Gastroesophageal sphincter (tissue), 4 donors: ENCODE measurements at regions not wholly inside any gene's neighbourhood (a gene's known extent, or its start where the extent isn't known, plus 50 kb on each side); places are given as distances from the start of the nearest gene placed in this dataset.

ENCODE experiments used
- ATAC-seq: fragments of 150-250 bp; one replicate; pipeline ENCODE4 v1.9.1; 2016; ENCODE audit warnings: mild to moderate bottlenecking, moderate library complexity
- H3K27ac ChIP-seq, 4 donors: fragments of 200-600 bp; sonication (generic) in 3 of 4; 1 replicate in 3 of 4; 2 replicates in 1 of 4; pipeline ENCODE4 v1.5.1; 2016 to 2019
- H3K27me3 ChIP-seq: fragments of 200-600 bp; sonication (generic); one replicate; pipeline ENCODE4 v1.5.1; 2019
- H3K36me3 ChIP-seq, 2 donors: fragments of 200-600 bp; sonication (generic); one replicate each; pipeline ENCODE4 v1.5.1; 2019; ENCODE audit warnings: control low read depth in 1 of 2
- H3K4me1 ChIP-seq, 3 donors: fragments of 200-600 bp; sonication (generic); 1 replicate in 2 of 3; 2 replicates in 1 of 3; pipeline ENCODE4 v1.5.1; 2016 to 2019; ENCODE audit warnings: control low read depth in 2 of 3
- H3K4me3 ChIP-seq, 2 donors: fragments of 200-600 bp; sonication (generic); one replicate each; pipeline ENCODE4 v1.5.1; 2019; ENCODE audit warnings: mild to moderate bottlenecking in 1 of 2, moderate library complexity in 1 of 2
- H3K9me3 ChIP-seq, 3 donors: fragments of 200-600 bp; sonication (generic); one replicate each; pipeline ENCODE4 v1.5.1; 2017 to 2019; ENCODE audit warnings: control low read depth in 2 of 3
- EP300 ChIP-seq: sonication (generic); formaldehyde crosslinking; IDR thresholded peaks from one replicate; pipeline ENCODE4 v1.6.1; 2017; ENCODE audit warnings: antibody characterized with exemption, mild to moderate bottlenecking
- POLR2A ChIP-seq, 2 donors: fragments of 450-650 bp; IDR thresholded peaks; one replicate each; pipeline ENCODE4 v1.6.1; 2017; ENCODE audit warnings: antibody characterized with exemption in 2 of 2, mild to moderate bottlenecking in 2 of 2, moderate library complexity in 1 of 2
- POLR2AphosphoS5 ChIP-seq: sonication (generic); formaldehyde crosslinking; IDR thresholded peaks from one replicate; pipeline ENCODE4 v1.6.1; 2017; ENCODE audit warnings: antibody characterized with exemption
- WGBS, 2 donors: methylation state at CpG; one replicate each; pipeline ENCODE4 v1.1.5; 2018; ENCODE audit warnings: low coverage in 1 of 2; 5-methylcytosine and 5-hydroxymethylcytosine counted together
- TF ChIP-seq, protein P1 (sequence below), 4 experiments: fragments of 200-600 bp in 2 of 4; fragments of 450-650 bp in 2 of 4; sonication (generic) in 1 of 4; IDR thresholded peaks; one replicate each; pipeline ENCODE4 v1.5.1; 2017 to 2019; ENCODE audit warnings: antibody characterized with exemption in 4 of 4, mild to moderate bottlenecking in 2 of 4, moderate library complexity in 2 of 4

GRCh38 chr16:22728167-22728836, 85.7 kb upstream of the HS3ST2 start:
- Histone ChIP-seq H3K4me1 (peaks cover 0 to 19% (median 2%) of the 10 kb centered on the region in 3 donors), H3K9me3 (no peaks in the 10 kb centered on the region), H3K27me3 (peaks cover under 1% of the 10 kb centered on the region), H3K27ac (peak overlapping the region in 1 of 4 donors; percentile 25), H3K36me3 (no peaks in the 10 kb centered on the region), H3K4me3 (no peak overlapping the region)
- WGBS, 2 donors = 19 to 20% methylated on average over 4 of the region's 4 CpGs
- TF ChIP-seq POLR2AphosphoS5 = peak; percentile 70
- TF ChIP-seq, protein P1, sequence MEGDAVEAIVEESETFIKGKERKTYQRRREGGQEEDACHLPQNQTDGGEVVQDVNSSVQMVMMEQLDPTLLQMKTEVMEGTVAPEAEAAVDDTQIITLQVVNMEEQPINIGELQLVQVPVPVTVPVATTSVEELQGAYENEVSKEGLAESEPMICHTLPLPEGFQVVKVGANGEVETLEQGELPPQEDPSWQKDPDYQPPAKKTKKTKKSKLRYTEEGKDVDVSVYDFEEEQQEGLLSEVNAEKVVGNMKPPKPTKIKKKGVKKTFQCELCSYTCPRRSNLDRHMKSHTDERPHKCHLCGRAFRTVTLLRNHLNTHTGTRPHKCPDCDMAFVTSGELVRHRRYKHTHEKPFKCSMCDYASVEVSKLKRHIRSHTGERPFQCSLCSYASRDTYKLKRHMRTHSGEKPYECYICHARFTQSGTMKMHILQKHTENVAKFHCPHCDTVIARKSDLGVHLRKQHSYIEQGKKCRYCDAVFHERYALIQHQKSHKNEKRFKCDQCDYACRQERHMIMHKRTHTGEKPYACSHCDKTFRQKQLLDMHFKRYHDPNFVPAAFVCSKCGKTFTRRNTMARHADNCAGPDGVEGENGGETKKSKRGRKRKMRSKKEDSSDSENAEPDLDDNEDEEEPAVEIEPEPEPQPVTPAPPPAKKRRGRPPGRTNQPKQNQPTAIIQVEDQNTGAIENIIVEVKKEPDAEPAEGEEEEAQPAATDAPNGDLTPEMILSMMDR (IDR thresholded peaks at IDR 0.05) = no peak
- ATAC-seq = no peak

GRCh38 chr16:22732400-22732799, 81.6 kb upstream of the HS3ST2 start:
- Histone ChIP-seq H3K27ac (no peak overlapping the region), H3K36me3 (no peaks in the 10 kb centered on the region), H3K4me1 (peaks cover 0 to 25% (median 2%) of the 10 kb centered on the region in 3 donors), H3K4me3 (no peak overlapping the region), H3K27me3 (no peaks in the 10 kb centered on the region), H3K9me3 (no peaks in the 10 kb centered on the region)
- 58 to 59% methylated on average over 2 of the region's 2 CpGs for WGBS, 2 donors
- ATAC-seq = no peak
- TF ChIP-seq EP300 = no peak
- TF ChIP-seq POLR2A (IDR thresholded peaks at IDR 0.05) = no peak
- TF ChIP-seq, protein P1 (IDR thresholded peaks at IDR 0.05) = no peak
- no peak for TF ChIP-seq POLR2AphosphoS5

GRCh38 chr16:22732959-22733358, 81.0 kb upstream of the HS3ST2 start:
- TF ChIP-seq POLR2AphosphoS5 (no peak), POLR2A (IDR thresholded peaks at IDR 0.05) (no peak)
- TF ChIP-seq, protein P1 (IDR thresholded peaks at IDR 0.05) = no peak
- no peak for ATAC-seq
- no peaks in the 10 kb centered on the region for H3K9me3 ChIP-seq
- peaks cover 0 to 19% (median 0%) of the 10 kb centered on the region in 3 donors for H3K4me1 ChIP-seq
- no peaks in the 10 kb centered on the region for H3K27me3 ChIP-seq
- 81 to 87% methylated on average over 2 to 3 of the region's 4 CpGs for WGBS, 2 donors
- H3K36me3 ChIP-seq = no peaks in the 10 kb centered on the region
- no peak overlapping the region for H3K4me3 ChIP-seq
- H3K27ac ChIP-seq = no peak overlapping the region

DNA sequence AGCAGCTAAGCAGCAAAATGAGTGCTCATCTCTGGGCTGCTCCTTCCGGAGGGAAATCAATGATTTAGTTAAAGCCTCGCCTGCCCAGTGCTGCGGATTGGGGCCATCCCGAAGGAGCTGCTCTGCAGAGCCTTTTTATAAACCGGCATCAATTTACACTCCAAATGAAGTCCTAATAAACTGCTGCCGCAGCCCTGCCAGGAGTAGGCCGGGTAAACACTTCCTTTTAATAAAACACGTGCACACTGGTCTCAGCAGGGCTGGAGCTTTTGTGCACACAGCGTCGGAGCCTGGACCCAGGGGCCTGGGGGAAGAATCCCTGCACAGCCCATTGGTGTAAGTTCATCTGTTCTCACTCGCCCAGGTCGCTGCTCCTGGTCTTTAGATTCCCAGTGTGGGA, 79.6 kb upstream of the HS3ST2 start:
- H3K27me3 ChIP-seq = no peaks in the 10 kb centered on the region
- no peak overlapping the region for H3K4me3 ChIP-seq
- peaks cover 0 to 8% (median 0%) of the 10 kb centered on the region in 3 donors for H3K4me1 ChIP-seq
- no peaks in the 10 kb centered on the region for H3K36me3 ChIP-seq
- no peak for ATAC-seq
- no peaks in the 10 kb centered on the region for H3K9me3 ChIP-seq
- TF ChIP-seq, protein P1 (IDR thresholded peaks at IDR 0.05) = no peak
- TF ChIP-seq POLR2AphosphoS5 (no peak), POLR2A (IDR thresholded peaks at IDR 0.05) (no peak), EP300 (no peak)
- WGBS, 2 donors = 0 to 53% methylated on average over 1 to 8 of the region's 12 CpGs
- no peak overlapping the region for H3K27ac ChIP-seq

DNA sequence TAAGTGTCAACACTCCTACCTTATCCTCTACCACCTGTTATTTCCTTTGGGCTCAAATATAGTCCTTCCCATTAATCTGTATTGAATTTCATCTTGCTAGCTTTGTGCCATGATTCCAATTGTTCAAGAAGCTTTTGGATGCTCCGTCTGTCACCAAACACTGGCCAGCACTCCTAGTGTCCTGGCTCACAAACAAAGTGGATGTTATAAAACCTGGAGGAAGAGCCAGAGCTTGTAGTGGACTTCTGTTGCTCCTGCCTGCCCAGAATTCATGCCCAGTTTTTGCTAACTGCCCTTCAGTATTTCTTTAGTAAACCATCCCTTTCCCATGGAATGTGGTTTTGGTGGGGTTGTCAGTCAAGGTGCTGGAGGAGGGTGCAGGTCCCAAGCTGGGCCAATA, 77.2 kb upstream of the HS3ST2 start:
- TF ChIP-seq EP300 (no peak), POLR2AphosphoS5 (no peak), POLR2A (IDR thresholded peaks at IDR 0.05) (no peak)
- TF ChIP-seq, protein P1 (IDR thresholded peaks at IDR 0.05) = no peak
- Histone ChIP-seq H3K4me1 (peaks cover 0 to 8% (median 0%) of the 10 kb centered on the region in 3 donors), H3K4me3 (no peak overlapping the region), H3K36me3 (no peaks in the 10 kb centered on the region), H3K27ac (no peak overlapping the region), H3K9me3 (no peaks in the 10 kb centered on the region), H3K27me3 (no peaks in the 10 kb centered on the region)
- ATAC-seq = no peak
- WGBS, 2 donors = 43 to 67% methylated on average over 1 of the region's 1 CpG
